Central memory CD4-positive, alpha-beta T cell (primary cell): ENCODE measurements at regions not wholly inside any gene's neighbourhood (a gene's known extent, or its start where the extent isn't known, plus 50 kb on each side); places are given as distances from the start of the nearest gene placed in this dataset.

ENCODE experiments used
- DNase-seq: peaks from one replicate; pipeline ENCODE4 v3.0.0; 2022

DNA sequence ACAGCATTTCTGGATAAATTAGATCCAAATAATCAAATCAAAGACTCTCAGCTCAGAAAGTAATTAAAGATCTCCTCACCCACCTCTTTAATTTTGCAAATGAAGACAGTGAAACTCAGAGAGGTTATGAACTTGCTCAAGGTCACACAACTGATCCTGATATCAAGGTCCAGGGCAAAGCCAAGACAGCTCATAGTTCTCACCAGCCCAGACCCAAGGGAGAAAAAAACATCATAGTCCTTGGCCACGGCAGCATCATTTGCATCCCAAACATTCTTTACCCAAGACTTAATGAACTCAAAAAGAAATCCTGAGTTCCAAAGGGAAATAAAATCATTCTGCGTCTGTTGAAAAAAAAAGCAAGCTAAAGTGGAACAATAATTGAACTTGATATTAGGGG is 112.1 kb downstream of the DAD1 start:
- no peak for DNase-seq

DNA sequence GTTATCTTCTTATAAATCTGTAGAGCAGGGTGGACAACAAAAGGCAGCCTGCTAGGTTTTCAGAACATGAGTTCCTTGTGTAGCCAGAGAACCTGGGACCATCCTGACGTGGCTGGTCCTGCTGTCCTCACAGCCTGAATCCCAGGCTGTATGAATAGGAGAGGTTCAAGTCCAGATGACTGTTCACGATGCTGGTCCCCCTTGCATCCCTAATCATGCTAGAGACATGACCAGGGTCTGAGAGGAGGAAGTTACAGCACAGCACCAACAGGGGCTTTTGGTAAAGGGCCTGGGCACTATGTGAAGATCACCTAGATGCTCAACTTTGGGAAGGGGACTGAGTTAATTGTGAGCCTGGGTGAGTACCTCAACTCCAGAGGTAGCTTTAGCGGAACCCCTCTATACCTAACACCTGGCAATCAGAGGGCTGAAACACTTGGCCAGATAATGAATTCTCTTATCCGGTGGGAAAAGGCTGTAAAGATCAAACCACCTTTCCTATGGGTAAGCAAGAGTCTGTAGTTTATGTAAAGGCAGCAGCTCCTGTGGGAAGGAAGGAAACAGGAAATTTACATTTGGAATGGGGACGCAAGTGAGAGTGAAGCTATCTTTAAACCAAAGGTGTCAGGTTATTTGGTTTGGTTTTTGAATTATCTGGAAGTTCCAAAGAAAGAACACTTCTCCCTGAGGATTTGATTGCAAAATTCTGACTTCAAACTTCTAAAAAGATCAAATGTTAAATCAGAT is 112.8 kb downstream of the DAD1 start:
- DNase-seq = no peak

DNA sequence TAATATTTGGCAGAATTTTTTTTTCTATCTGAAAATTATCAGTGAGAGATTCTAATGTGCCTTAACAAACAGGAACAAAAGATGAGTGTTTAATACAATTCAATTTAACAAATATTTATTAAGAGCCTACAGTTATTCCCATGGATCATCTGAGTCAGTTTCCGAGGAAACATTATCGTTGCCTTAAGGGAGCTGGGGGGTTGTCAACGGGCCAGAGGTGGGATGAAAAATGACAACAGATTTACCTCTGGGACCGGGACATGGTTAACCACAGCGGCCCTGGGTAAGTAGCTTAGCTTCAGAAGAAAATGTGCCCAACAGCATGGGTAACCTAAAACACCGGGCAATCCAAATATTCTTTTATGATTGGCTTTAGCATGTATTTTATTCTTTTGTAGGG is 113.6 kb downstream of the DAD1 start:
- DNase-seq = no peak

DNA sequence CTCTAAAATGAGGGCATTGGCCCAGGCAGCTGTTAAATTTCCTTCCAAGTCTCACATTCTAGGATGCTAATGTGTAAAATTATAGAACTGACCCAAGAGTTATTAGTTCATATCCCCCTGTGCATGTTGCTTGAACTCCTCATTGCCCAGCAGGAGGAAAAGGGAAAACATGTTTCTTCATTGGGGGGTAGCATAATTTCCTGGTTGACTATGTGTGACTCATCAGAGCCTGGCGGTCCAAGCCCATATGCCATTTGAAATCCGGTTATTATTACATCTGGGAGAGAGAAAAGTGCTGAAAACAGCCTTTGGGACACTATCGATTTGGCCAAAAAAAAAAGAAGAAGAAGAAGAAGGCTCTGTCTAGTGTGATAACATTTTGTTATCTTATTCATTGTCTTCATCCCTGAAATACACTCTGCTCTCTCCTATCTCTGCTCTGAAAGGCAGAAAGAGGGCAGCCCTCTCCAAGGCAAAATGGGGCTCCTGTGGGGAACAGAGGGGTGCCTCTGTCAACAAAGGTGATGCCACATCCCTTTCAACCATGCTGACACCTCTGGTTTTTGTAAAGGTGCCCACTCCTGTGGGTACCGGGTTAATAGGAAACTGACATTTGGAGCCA is 114.2 kb downstream of the DAD1 start:
- no peak for DNase-seq

DNA sequence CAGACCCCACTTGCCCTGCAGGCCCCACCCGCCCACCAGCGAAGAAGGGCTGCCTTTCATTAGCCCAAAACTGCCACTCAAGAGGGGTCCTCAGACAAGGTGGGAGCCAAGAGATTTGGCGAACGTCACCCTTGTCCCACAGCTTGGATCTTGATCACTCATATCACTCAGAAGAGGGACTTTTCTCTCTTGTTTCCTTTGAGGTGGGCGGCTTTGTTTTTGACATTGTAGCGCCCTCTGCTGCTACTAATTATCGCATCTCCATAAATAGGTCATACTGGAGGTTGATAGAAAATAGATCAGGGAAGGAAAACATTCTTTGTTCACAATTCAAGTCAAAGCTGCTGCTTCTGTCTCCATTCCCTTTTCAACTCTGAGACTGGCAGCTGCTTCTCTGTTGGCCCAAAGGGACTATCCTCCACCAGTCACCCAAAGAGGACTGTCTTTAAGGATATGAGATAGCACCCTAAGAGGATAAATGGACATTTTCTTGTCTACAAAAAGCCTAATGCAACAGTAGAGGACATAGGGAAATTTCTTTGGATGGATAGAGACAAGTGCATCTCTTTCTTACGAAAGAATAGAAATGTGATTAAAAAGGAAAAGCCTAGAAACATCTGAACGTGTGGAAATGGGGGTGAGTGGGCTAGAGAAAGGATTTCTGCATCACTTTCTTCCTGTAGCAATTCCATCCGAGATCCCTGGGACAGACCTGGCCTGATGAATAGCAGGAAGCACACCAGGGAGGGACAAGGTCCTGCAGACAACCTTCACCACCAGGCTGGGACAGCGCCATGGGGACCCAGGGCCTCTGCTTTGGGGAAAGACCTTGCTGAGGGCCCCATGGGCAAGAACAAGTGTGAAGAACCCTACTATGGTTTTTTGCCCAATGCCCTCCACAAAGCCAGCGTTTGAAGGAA is 115.8 kb downstream of the DAD1 start:
- no peak for DNase-seq

DNA sequence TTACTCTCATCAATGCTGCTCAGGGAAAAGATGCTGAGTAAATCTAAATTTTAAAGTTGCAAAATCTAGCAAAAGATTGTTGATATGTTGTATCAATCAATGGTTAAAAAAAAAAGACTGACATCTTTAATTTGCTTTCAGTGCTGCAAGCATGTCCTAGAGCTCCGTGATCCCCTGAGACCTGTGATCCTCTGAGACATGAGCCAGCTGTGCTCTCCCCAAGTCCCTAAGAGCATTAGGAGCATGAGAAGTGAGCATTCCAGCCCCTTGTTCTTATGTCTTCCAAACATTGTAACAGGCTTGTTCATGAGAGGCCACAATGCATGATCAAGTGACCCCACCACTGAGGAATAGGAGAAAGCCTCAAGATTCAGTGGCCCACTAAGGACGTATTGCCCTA is 116.6 kb downstream of the DAD1 start:
- DNase-seq = no peak

DNA sequence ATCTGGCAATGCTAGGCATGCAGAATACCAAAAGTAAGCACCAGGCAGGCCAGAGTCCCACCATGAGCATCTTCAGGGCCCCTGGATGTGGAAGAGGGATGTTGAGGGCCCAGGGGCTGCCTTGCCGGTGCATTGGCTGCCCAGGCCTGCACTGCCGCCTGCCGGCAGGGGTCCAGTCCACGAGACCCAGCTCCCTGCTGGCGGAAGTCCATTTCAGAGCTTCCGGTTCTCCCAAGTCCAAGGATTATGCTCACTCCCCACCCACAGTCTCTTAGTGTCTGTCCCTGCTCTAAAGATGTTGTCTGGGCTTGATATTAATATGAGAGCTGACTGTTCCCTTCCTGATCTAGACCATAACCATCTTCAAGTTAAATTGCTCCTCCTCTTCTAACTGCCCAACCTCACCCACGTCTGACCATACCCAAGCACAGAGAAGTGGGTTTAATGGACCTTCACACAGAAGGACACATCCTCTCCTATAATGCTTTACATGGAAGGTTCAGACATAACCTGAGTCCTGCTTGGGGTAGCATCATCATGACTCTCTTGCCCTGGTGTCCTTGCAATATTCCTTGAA is 117.4 kb downstream of the DAD1 start:
- no peak for DNase-seq

DNA sequence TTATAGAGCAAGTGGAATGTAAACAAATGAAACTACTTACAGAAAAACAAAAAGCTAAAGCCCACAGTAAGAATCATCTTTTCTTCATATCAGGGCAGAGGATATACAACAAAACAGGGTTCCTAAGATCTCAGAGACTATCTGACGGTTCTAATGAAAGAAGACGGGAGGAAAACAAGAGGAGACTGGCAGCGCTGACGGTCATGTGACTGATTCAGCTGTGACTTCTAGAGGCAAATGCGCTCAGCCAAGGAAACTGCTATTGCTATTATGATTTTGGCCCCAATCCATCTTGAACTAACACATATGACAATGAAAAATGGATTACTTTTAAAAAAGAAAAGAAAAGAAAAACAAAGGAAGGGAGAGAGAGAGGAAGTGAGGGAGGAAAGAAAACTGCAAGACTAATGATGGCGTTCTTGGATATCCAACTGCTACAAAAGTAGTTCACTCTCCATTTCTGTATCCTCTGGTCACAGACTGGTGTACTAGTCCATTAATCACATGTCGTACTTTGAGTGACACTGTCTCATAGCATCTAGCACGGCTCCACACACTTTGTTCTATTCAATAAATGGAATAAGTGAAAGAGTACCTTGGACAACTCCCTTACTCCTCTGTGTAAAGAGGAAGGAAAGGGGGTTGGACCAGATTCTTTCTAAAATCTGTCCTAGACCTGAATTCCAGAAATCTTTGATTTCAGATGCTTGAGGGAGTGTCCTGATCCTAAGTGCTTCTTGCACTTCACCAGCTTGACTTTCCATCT is 119.3 kb downstream of the DAD1 start:
- DNase-seq = no peak

DNA sequence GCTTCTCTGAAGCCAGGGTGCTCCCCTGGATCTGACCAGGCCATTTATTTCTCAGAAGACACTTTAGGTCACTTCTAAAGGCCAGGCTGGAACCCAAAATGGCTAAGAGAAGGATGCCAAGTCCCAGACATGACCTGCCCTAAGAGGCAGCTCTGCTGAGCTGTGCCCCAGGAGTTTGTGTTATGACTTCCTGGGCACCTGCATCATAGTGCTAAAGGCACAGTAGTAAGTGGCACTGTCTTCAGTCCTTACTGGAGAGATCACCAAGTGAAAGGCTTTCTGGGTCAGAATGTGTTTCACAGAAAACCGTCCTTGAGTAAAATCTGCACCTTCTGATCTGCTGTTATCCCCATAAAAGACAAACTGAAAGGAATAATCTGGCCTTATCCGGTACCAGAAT is 120.2 kb downstream of the DAD1 start:
- DNase-seq = no peak

DNA sequence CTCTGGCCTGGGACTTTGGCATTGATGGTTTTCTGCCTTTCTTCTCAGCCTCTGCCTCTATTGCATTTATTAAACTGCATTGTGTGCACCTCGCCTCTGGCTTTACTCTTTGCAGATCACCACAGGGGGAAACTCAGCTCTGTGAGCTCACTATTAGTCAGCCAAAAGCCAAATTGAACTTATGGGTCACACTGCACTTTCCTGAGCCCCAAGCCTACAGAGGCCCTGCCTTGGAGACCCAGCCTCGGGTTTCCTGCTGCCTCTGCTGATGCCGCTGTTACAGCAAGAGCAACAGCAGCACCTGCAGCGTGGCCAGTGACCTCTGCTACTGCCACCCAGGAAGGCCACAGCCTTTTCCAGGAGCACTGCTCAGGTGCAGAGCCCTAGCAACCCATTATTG is 122.5 kb downstream of the DAD1 start:
- DNase-seq = no peak

DNA sequence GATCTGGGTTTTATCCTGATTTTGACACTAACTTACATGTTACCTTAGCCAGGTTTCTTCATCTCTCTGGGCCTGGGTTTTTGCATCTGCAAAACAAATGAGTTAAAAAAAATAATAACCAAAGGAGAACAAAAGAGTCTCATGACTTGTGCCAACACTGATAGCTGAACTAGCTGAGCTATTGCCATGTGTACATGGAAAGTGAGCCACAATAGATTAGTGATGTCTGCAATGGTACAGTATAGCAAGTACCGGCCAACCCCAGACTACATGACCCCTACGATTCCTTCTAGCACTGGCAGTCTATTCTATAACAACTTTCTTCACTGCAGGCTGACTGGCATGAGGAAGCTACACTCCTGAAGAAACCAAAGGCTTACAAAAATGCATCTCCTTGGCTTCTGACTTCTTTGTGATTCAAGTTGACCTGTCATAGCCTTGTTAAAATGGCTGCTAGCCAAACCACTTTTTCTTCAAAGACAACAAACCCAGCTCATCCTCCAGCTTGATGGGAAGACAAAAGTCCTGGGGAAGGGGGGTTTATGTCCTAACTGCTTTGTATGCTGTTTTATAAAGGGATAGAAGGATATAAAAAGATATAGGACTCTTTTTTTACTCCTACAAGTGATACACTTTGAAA is 123.7 kb downstream of the DAD1 start:
- DNase-seq = no peak

DNA sequence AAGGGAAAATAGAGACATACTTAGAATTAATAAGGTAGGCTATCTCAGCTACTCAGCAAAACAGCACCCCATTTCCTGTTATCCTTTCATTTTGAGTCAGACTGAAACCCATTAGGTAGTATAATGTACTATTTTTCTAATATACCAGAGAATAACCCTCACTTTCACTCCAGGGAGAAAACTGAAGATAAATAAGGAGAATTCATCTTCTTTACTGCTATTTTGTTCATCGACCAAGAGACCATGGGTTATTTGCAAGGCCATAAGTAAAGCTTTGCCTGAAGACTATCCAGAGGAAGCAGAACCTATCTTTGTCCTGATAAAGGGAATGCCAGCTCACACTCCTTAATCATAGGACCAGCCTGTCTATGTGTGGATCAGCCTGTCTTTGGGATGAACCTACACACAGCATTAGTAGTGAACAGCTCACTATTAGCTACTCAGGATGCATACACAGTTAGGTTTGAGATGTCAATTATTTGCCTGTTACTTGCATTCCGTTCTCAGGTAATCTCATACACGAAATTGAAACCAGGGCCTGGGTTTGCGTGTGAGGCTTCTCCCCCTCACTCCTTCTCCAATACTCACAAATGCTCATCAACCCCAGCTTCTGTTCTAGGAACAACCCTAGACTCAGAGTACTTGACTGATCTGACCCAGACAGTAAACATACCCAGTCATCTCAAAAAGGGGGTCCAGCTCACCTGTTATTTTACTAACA is 124.4 kb downstream of the DAD1 start:
- no peak for DNase-seq

DNA sequence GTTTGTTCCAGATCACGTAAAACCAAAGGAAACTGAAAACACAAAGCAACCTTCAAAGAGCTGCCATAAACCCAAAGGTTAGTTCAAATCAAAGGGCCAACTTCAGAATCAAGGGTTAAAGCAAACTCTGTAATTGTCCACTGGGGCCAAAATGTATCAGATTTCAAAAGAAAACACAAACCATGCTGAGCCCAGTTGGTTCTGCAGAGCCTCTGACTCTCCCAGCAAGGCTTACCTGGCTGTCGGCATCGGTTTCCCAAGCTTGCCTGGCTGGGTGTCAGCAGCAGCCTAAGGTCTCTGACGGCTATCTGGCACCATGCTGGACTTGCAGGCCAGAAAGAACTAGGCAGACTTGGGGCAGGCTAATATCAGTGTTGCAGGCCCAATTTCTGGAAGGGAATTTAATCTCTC is 125.3 kb downstream of the DAD1 start:
- DNase-seq = no peak

DNA sequence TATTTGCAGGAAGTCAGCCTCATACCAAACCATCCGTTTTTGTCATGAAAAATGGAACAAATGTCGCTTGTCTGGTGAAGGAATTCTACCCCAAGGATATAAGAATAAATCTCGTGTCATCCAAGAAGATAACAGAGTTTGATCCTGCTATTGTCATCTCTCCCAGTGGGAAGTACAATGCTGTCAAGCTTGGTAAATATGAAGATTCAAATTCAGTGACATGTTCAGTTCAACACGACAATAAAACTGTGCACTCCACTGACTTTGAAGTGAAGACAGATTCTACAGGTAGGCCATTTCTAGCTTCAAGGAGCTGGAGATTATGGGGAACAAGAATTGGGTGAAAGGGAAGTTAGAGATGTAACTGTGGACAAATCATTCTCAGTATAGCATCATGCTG is 126.1 kb downstream of the DAD1 start:
- DNase-seq = no peak

DNA sequence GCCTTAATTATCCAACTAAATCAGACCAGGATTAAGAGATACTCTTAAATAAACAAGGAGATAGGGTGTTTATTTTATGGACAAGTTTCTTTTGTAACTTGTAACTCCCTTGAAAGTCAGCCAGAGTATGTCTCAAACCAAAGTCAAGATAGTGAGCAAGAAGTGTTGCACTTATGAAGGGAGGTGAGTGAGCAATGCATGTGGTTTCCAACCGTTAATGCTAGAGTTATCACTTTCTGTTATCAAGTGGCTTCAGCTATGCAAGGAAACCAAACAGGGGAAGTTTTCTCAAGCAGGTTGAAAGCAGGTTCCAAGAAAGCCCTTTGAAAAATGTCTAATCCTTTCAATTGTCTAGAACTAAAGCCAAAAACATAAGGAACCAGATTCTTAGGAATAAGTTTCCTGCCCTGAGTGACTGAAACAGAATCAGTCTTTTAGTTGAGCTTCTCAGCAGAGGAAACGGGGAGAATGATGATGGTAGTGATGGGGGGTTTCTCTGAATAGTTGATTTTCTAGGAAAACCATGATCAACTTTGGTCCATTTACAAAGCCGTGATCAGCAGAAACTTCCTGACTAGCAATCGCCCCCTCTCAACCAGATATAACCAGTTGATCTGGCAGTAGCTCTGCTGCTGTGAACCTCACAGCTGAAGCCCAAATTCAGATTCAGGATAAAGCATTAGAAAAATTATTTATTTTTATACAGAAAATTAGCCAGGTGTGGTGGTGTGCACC is 128.4 kb downstream of the DAD1 start:
- DNase-seq = no peak

DNA sequence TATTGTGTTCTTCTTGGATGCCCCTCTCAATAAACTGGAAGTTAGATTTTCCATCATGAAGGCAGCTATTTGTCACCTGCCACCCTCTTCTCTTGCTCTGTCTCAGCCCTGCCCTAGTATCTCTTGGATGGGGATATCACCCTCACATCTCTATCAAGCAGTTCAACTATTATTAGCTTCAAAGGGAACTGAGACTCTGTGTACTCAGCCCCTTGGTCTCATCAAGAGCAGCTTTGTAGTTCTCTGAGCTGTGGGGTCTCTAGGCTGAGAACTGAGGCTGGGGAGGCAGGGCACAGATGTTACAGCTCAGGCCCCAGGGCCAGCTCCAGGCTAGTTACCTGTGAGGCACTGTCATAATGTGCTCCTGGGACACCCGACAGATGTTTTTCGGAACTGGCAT is 130.3 kb downstream of the DAD1 start:
- DNase-seq = no peak

DNA sequence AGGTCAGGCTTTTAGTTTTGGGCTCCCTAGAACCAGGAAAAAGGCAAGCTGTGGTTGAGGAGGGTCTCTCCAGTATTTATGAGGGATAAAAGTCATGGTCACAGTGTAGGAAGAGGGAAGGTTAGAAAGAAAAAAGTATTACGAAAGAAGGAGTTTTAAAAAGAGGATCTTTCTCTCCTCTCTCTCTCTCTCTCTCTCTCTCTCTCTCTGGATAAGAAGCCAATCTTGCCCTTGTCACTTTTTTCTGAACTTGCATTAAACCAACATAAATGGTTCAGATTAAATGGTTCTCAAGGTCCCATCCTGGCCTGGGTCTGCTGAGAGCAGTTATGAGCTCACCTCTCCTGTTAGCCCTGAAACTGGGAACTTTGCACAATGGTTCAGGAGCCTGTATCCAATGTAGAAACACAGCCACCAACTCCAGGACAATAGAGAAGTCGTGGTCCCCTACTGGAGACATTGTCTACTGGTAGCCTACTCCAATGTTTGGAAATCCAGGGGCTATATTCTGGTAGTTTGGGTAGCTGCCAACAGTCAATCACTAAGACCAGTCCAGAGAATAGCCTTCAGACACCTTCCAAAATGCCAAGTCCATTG is 131.9 kb downstream of the DAD1 start:
- no peak for DNase-seq

DNA sequence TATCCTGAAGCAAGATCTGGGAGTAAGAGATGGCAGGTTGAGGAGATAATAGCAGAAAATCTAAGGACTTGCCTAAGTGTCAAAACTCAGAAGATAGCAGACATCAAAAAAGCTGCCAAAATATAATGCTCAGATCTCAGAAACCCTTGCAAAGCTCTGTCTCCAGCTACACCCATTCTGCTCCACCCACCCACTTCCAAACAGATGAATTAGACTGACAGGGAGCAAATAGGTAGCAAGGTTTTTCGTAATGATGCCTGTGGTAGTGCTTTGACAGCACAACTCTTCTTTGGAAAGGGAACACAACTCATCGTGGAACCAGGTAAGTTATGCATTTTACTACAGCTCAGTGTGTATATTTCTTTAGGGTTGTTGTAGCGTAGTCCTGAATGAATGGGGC is 132.6 kb downstream of the DAD1 start:
- no peak for DNase-seq

DNA sequence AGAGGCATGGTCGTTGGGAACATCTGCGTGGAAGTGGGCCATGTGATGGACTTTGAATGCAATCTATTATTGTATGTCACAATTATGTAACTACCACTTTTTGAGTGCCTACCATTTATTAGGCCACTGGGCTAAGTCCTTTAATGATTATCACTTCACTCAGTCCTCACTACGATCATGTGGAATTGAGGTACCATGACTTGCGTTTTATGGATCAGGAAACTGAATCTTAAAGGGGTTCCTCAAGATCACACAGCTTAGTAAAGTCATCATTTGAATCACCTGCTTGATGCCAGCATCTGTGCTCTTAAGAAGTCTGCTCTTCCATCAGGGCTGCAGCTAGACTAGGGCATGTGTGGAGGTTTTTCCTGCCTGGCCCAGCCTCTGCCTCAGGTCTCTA is 136.7 kb downstream of the DAD1 start:
- no peak for DNase-seq

DNA sequence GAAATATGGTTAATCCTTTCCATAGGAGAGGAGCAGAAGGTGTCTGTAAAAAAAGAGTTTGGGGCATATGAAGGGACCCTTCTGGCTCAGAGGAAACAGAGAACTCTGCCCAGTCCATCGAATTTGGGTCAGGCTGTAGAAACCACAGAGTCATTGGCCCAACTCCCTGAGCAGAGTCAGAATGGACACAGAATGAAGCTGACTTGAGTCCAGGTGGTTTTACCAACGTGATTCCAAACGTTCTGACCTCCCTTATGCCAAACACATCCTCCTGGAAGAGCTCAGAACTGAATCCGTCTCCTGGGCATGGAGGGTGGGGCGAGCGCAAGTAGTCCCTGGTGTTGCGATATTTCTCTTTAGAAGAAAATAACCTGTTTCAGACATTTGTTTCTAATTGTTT is 138.8 kb downstream of the DAD1 start:
- DNase-seq = no peak

DNA sequence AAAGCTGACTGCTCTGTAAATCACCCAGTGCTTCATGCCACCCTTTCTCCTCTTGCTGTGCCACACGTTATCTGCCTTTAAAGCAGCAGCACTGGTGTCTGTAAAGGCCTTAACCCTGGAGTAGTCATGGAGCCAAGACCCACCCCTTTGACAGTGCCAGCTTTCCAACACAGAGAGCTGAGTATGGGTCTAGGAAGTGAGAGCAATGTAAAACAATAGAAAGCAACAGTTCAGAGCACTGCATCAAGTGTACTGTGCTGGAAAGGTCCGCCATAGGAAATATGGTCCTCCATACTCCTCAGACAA is 139.5 kb downstream of the DAD1 start:
- DNase-seq = no peak
